Transverse colon (tissue), 4 donors: ENCODE measurements at regions not wholly inside any gene's neighbourhood (a gene's known extent, or its start where the extent isn't known, plus 50 kb on each side); places are given as distances from the start of the nearest gene placed in this dataset.

Experiments used
- POLR2A ChIP-seq: fragments of 450-650 bp; IDR thresholded peaks from one replicate; pipeline ENCODE4 v1.6.1; 2016; ENCODE audit warnings: antibody characterized with exemption, mild to moderate bottlenecking, moderate library complexity
- POLR2AphosphoS5 ChIP-seq, 3 donors: sonication (generic); formaldehyde crosslinking; IDR thresholded peaks; one replicate each; pipeline ENCODE4 v1.6.1; 2016; ENCODE audit warnings: antibody characterized with exemption in 3 of 3
- TF ChIP-seq, protein P1 (sequence below), 5 experiments: fragments of 200-600 bp in 3 of 5; fragments of 450-650 bp in 2 of 5; sonication (generic) in 3 of 5; IDR thresholded peaks; 1 replicate in 2 of 5; 2 replicates in 3 of 5; pipeline ENCODE4 v1.5.1; 2016 to 2017; ENCODE audit warnings: antibody characterized with exemption in 5 of 5, inconsistent platforms in 3 of 5, mild to moderate bottlenecking in 2 of 5, moderate library complexity in 1 of 5

DNA sequence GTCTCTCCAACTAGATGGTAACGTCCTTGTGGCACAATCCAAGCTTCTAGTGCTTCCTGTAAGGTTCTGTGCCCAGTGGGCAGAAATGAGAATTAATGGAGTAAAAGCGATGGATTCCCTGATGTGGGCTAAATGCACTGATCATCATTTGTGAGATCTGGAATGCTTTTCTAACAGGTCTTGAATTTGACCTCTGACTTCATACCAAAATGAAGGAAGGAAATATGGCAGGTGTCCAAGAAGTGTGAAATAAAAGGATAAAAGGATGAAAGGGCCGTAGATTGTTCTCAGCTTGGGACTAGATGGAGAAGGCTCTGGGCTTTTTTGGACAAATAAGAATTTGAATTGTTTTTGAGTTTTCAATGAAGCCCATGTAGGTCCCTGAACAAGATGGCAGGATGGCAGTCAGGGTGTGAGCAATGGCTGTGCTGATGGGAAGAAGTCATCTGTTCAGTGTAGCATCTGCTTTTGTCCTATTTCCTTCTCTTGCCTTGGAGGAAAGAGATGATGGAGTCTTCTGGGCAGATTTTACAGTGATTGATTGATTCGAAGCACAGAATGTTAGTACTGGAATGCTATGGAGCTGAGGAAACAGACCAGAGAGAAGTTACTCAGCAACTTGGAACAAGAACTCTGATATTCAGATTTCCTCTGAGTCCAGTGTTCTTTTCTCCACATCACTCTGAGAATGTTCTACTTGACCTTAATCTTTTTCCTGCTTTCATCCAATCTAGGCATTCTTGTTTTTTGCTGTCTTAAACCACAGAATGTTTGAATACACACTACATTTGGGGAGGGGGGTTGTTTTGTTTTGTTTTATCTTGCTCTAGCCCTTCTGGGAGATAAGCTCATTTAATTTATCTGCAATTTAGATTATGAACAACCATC lies 286.0 kb downstream of the HLX start:
- TF ChIP-seq POLR2A: no peak
- TF ChIP-seq, protein P1, sequence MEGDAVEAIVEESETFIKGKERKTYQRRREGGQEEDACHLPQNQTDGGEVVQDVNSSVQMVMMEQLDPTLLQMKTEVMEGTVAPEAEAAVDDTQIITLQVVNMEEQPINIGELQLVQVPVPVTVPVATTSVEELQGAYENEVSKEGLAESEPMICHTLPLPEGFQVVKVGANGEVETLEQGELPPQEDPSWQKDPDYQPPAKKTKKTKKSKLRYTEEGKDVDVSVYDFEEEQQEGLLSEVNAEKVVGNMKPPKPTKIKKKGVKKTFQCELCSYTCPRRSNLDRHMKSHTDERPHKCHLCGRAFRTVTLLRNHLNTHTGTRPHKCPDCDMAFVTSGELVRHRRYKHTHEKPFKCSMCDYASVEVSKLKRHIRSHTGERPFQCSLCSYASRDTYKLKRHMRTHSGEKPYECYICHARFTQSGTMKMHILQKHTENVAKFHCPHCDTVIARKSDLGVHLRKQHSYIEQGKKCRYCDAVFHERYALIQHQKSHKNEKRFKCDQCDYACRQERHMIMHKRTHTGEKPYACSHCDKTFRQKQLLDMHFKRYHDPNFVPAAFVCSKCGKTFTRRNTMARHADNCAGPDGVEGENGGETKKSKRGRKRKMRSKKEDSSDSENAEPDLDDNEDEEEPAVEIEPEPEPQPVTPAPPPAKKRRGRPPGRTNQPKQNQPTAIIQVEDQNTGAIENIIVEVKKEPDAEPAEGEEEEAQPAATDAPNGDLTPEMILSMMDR (IDR thresholded peaks at IDR 0.05): no peak
- TF ChIP-seq POLR2AphosphoS5 (IDR thresholded peaks at IDR 0.05): no peak
